CD4-positive, alpha-beta memory T cell (primary cell): ENCODE measurements at regions not wholly inside any gene's neighbourhood (a gene's known extent, or its start where the extent isn't known, plus 50 kb on each side); places are given as distances from the start of the nearest gene placed in this dataset.

Experiments
- CTCF ChIA-PET: fragments of 350-600 bp; sonication (Branson Sonifier 250); formaldehyde crosslinking; loops from one replicate; lab custom pipeline; 2021; ENCODE audit warnings: inconsistent platforms; ENCODE audit not compliant: partially characterized antibody; lab: Charles Lee
- POLR2A ChIA-PET: fragments of 350-600 bp; sonication (Branson Sonifier 250); formaldehyde crosslinking; loops from one replicate; lab custom pipeline; 2021; ENCODE audit not compliant: partially characterized antibody; lab: Charles Lee
- DNase-seq, 5 donors: peaks; one replicate each; pipeline versions ENCODE4 v3.0.0 to v3.0.0-alpha.2; 2020 to 2022; ENCODE audit warnings: mixed read lengths in 1 of 5
- H3K27ac ChIP-seq: one replicate; pipeline ENCODE4 v1.7.0; 2013; ENCODE audit warnings: low read depth, low read length
- H3K27me3 ChIP-seq: 2 replicates; pipeline ENCODE4 v1.7.0; 2013; ENCODE audit warnings: mild to moderate bottlenecking, low read length, moderate library complexity; ENCODE audit not compliant: insufficient read depth
- H3K36me3 ChIP-seq: 2 replicates; pipeline ENCODE4 v1.7.0; 2013; ENCODE audit warnings: mild to moderate bottlenecking, low read length, moderate library complexity; ENCODE audit not compliant: insufficient read depth
- H3K4me1 ChIP-seq: 2 replicates; pipeline ENCODE4 v1.7.0; 2013; ENCODE audit warnings: mild to moderate bottlenecking, low read length, moderate library complexity; ENCODE audit not compliant: insufficient read depth
- H3K4me3 ChIP-seq, 2 donors: one replicate each; pipeline ENCODE4 v1.7.0; 2013; ENCODE audit warnings: low read length in 2 of 2, mild to moderate bottlenecking in 1 of 2
- H3K9me3 ChIP-seq, 2 donors: one replicate each; pipeline ENCODE4 v1.7.0; 2013; ENCODE audit warnings: low read length in 2 of 2, control low read depth in 1 of 2; ENCODE audit not compliant: control insufficient read depth in 1 of 2
- H3K27ac Mint-ChIP-seq, 7 donors: one replicate each; pipeline ENCODE4 v1.8.0; 2020 to 2021; ENCODE audit warnings: mixed read lengths in 7 of 7, mild to moderate bottlenecking in 6 of 7, inconsistent platforms in 3 of 7, moderate library complexity in 3 of 7
- H3K27me3 Mint-ChIP-seq, 2 donors: one replicate each; pipeline ENCODE4 v1.8.0; 2020 to 2021; ENCODE audit warnings: mixed read lengths in 2 of 2
- H3K36me3 Mint-ChIP-seq, 2 donors: one replicate each; pipeline ENCODE4 v1.8.0; 2020 to 2021; ENCODE audit warnings: mixed read lengths in 2 of 2, inconsistent platforms in 1 of 2, mild to moderate bottlenecking in 1 of 2
- H3K4me1 Mint-ChIP-seq, 4 donors: one replicate each; pipeline ENCODE4 v1.8.0; 2020 to 2021; ENCODE audit warnings: mixed read lengths in 4 of 4, mild to moderate bottlenecking in 1 of 4
- H3K4me3 Mint-ChIP-seq, 8 donors: one replicate each; pipeline ENCODE4 v1.8.0; 2020 to 2021; ENCODE audit warnings: mixed read lengths in 8 of 8, mild to moderate bottlenecking in 7 of 8, moderate library complexity in 6 of 8, inconsistent platforms in 3 of 8
- H3K9me3 Mint-ChIP-seq, 8 donors: one replicate each; pipeline ENCODE4 v1.8.0; 2020 to 2021; ENCODE audit warnings: mixed read lengths in 8 of 8, mild to moderate bottlenecking in 5 of 8, inconsistent platforms in 3 of 8, moderate library complexity in 1 of 8
- intact Hi-C: fragments of 100-400 bp; cut with micrococcal nuclease; formaldehyde crosslinking; loops from one replicate; pipeline ENCODE4 v1.15.1; 2023

GRCh38 chr13:63184693-63185092 lies 1769.0 kb upstream of the PCDH20 start:
- Histone ChIP-seq H3K27me3 (no peaks in the 10 kb centered on the region), H3K4me3 (no peak overlapping the region), H3K27ac (no peak overlapping the region), H3K9me3 (no peaks in the 10 kb centered on the region), H3K4me1 (no peaks in the 10 kb centered on the region), H3K36me3 (no peaks in the 10 kb centered on the region)
- Mint-ChIP-seq H3K4me3 (no peak overlapping the region), H3K27ac (no peak overlapping the region), H3K4me1 (no peaks in the 10 kb centered on the region), H3K27me3 (no peaks in the 10 kb centered on the region), H3K36me3 (no peaks in the 10 kb centered on the region), H3K9me3 (peaks cover 0 to 10% (median 4%) of the 10 kb centered on the region in 8 donors)
- CTCF ChIA-PET = no interaction called here
- POLR2A ChIA-PET = no interaction called here
- intact Hi-C loops = no loop called here
- no peak for DNase-seq

GRCh38 chr13:63175536-63175935 lies 1759.9 kb upstream of the PCDH20 start:
- Mint-ChIP-seq H3K27me3 (no peaks in the 10 kb centered on the region), H3K4me1 (no peaks in the 10 kb centered on the region), H3K4me3 (no peak overlapping the region), H3K36me3 (no peaks in the 10 kb centered on the region), H3K27ac (no peak overlapping the region), H3K9me3 (peaks cover 0 to 23% (median 13%) of the 10 kb centered on the region in 8 donors)
- intact Hi-C loops = no loop called here
- Histone ChIP-seq H3K4me1 (no peaks in the 10 kb centered on the region), H3K4me3 (no peak overlapping the region), H3K27ac (no peak overlapping the region), H3K9me3 (no peaks in the 10 kb centered on the region), H3K27me3 (no peaks in the 10 kb centered on the region), H3K36me3 (no peaks in the 10 kb centered on the region)
- POLR2A ChIA-PET = no interaction called here
- CTCF ChIA-PET = no interaction called here
- DNase-seq = no peak

GRCh38 chr13:63167699-63168337 lies 1752.2 kb upstream of the PCDH20 start:
- no peak overlapping the region for H3K4me3 ChIP-seq
- H3K9me3 Mint-ChIP-seq = peaks cover 0 to 12% (median 2%) of the 10 kb centered on the region in 8 donors
- no peak overlapping the region for H3K27ac Mint-ChIP-seq
- DNase-seq = no peak
- H3K4me1 Mint-ChIP-seq = no peaks in the 10 kb centered on the region
- H3K27me3 ChIP-seq = no peaks in the 10 kb centered on the region
- intact Hi-C loops = no loop called here
- H3K36me3 Mint-ChIP-seq = no peaks in the 10 kb centered on the region
- ChIA-PET CTCF (no interaction called here), POLR2A (no interaction called here)
- H3K9me3 ChIP-seq = no peaks in the 10 kb centered on the region
- no peak overlapping the region for H3K4me3 Mint-ChIP-seq
- H3K4me1 ChIP-seq = no peaks in the 10 kb centered on the region
- H3K27ac ChIP-seq = no peak overlapping the region
- no peaks in the 10 kb centered on the region for H3K27me3 Mint-ChIP-seq
- H3K36me3 ChIP-seq = no peaks in the 10 kb centered on the region

GRCh38 chr13:63166345-63166744 lies 1750.7 kb upstream of the PCDH20 start:
- no peaks in the 10 kb centered on the region for H3K36me3 Mint-ChIP-seq

GRCh38 chr13:63163903-63164302 lies 1748.3 kb upstream of the PCDH20 start:
- no peaks in the 10 kb centered on the region for H3K9me3 ChIP-seq
- H3K4me1 Mint-ChIP-seq = no peaks in the 10 kb centered on the region
- H3K4me3 Mint-ChIP-seq = no peak overlapping the region
- H3K27ac Mint-ChIP-seq = no peak overlapping the region
- intact Hi-C loops = no loop called here
- no peak overlapping the region for H3K4me3 ChIP-seq
- POLR2A ChIA-PET = no interaction called here
- H3K27me3 ChIP-seq = no peaks in the 10 kb centered on the region
- no peak for DNase-seq
- CTCF ChIA-PET = no interaction called here
- H3K27ac ChIP-seq = no peak overlapping the region
- H3K36me3 ChIP-seq = no peaks in the 10 kb centered on the region
- no peaks in the 10 kb centered on the region for H3K27me3 Mint-ChIP-seq
- no peaks in the 10 kb centered on the region for H3K36me3 Mint-ChIP-seq
- peaks cover 0 to 13% (median 4%) of the 10 kb centered on the region in 8 donors for H3K9me3 Mint-ChIP-seq
- no peaks in the 10 kb centered on the region for H3K4me1 ChIP-seq

More at GRCh38 chr13:63166345-63166744, 1750.7 kb upstream of the PCDH20 start:
- Mint-ChIP-seq H3K27ac (no peak overlapping the region), H3K4me3 (no peak overlapping the region), H3K27me3 (no peaks in the 10 kb centered on the region), H3K4me1 (no peaks in the 10 kb centered on the region), H3K9me3 (peaks cover 0 to 10% (median 2%) of the 10 kb centered on the region in 8 donors)
- intact Hi-C loops = no loop called here
- Histone ChIP-seq H3K27me3 (no peaks in the 10 kb centered on the region), H3K36me3 (no peaks in the 10 kb centered on the region), H3K27ac (no peak overlapping the region), H3K4me3 (no peak overlapping the region), H3K9me3 (no peaks in the 10 kb centered on the region), H3K4me1 (no peaks in the 10 kb centered on the region)
- DNase-seq = no peak
- ChIA-PET CTCF (no interaction called here), POLR2A (no interaction called here)

GRCh38 chr13:63161219-63161618 lies 1745.6 kb upstream of the PCDH20 start:
- Histone ChIP-seq H3K9me3 (no peaks in the 10 kb centered on the region), H3K4me1 (no peaks in the 10 kb centered on the region), H3K27ac (no peak overlapping the region), H3K36me3 (no peaks in the 10 kb centered on the region), H3K27me3 (no peaks in the 10 kb centered on the region), H3K4me3 (no peak overlapping the region)
- H3K4me3 Mint-ChIP-seq = no peak overlapping the region
- no peaks in the 10 kb centered on the region for H3K4me1 Mint-ChIP-seq
- CTCF ChIA-PET = no interaction called here
- no peak for DNase-seq
- no peak overlapping the region for H3K27ac Mint-ChIP-seq
- H3K9me3 Mint-ChIP-seq = peaks cover 0 to 14% (median 5%) of the 10 kb centered on the region in 8 donors
- no peaks in the 10 kb centered on the region for H3K36me3 Mint-ChIP-seq
- H3K27me3 Mint-ChIP-seq = no peaks in the 10 kb centered on the region
- intact Hi-C loops = no loop called here
- POLR2A ChIA-PET = no interaction called here

GRCh38 chr13:63156816-63157215 lies 1741.2 kb upstream of the PCDH20 start:
- Mint-ChIP-seq H3K4me3 (no peak overlapping the region), H3K9me3 (peaks cover 0 to 21% (median 3%) of the 10 kb centered on the region in 8 donors), H3K36me3 (no peaks in the 10 kb centered on the region), H3K27me3 (no peaks in the 10 kb centered on the region), H3K4me1 (no peaks in the 10 kb centered on the region), H3K27ac (no peak overlapping the region)
- H3K4me3 ChIP-seq = no peak overlapping the region
- intact Hi-C loops = no loop called here
- no peaks in the 10 kb centered on the region for H3K27me3 ChIP-seq
- no peaks in the 10 kb centered on the region for H3K4me1 ChIP-seq
- no peak for DNase-seq
- POLR2A ChIA-PET = no interaction called here
- H3K9me3 ChIP-seq = no peaks in the 10 kb centered on the region
- no peaks in the 10 kb centered on the region for H3K36me3 ChIP-seq
- CTCF ChIA-PET = no interaction called here
- H3K27ac ChIP-seq = no peak overlapping the region
